HCT116 (cell line): ENCODE measurements at regions not wholly inside any gene's neighbourhood (a gene's known extent, or its start where the extent isn't known, plus 50 kb on each side); places are given as distances from the start of the nearest gene placed in this dataset.
"Not testable (repeated sequence)": the region's sequence is repeated elsewhere in the genome, so short reads cannot be mapped to it uniquely, and the experiment has no call there.

Experiments
- ATF3 ChIP-seq: IDR thresholded peaks from 2 replicates; pipeline ENCODE4 v1.6.1; 2012
- CEBPB ChIP-seq: IDR thresholded peaks from 2 replicates; pipeline ENCODE4 v1.6.1; 2012; ENCODE audit warnings: low read depth
- CTCF ChIP-seq, 3 experiments: fragments of 200-600 bp in 1 of 3; sonication (generic) in 1 of 3; IDR thresholded peaks in 2 of 3; conservative IDR thresholded peaks in 1 of 3; 2 replicates each; pipeline ENCODE4 v1.5.1; 2012 to 2017; ENCODE audit warnings: low read depth in 2 of 3, low read length in 2 of 3, antibody characterized with exemption in 1 of 3, borderline replicate concordance in 1 of 3, control low read depth in 1 of 3, mild to moderate bottlenecking in 1 of 3, mixed read lengths in 1 of 3, mixed run types in 1 of 3, moderate library complexity in 1 of 3; ENCODE audit not compliant: insufficient read depth in 1 of 3
- ELF1 ChIP-seq: IDR thresholded peaks from 2 replicates; pipeline ENCODE4 v1.6.1; 2012; ENCODE audit warnings: low read depth, borderline replicate concordance
- EZH2 ChIP-seq: fragments of 200-600 bp; sonication (generic); IDR thresholded peaks from 2 replicates; pipeline ENCODE4 v1.6.1; 2017; ENCODE audit warnings: antibody characterized with exemption, mixed run types
- MAX ChIP-seq: IDR thresholded peaks from 2 replicates; pipeline ENCODE4 v1.6.1; 2012
- POLR2A ChIP-seq: IDR thresholded peaks from 2 replicates; pipeline ENCODE4 v1.7.0; 2011; ENCODE audit warnings: borderline replicate concordance; ENCODE audit not compliant: insufficient read depth, insufficient read length; ENCODE audit errors: extremely low read depth
- RAD21 ChIP-seq: IDR thresholded peaks from 2 replicates; pipeline ENCODE4 v1.6.1; 2012; ENCODE audit warnings: low read depth, mild to moderate bottlenecking
- REST ChIP-seq: IDR thresholded peaks from 2 replicates; pipeline ENCODE4 v1.6.1; 2012; ENCODE audit warnings: low read depth
- SIN3A ChIP-seq: IDR thresholded peaks from 2 replicates; pipeline ENCODE4 v1.6.1; 2012; ENCODE audit warnings: low read depth
- SRF ChIP-seq: IDR thresholded peaks from 2 replicates; pipeline ENCODE4 v1.6.1; 2012; ENCODE audit warnings: low read depth
- YY1 ChIP-seq: IDR thresholded peaks from 2 replicates; pipeline ENCODE4 v1.6.1; 2011; ENCODE audit warnings: low read length, low read depth, moderate library complexity, mild to moderate bottlenecking; ENCODE audit not compliant: insufficient replicate concordance; ENCODE audit errors: extremely low read depth
- ZBTB33 ChIP-seq: IDR thresholded peaks from 2 replicates; pipeline ENCODE4 v1.6.1; 2011; ENCODE audit warnings: mild to moderate bottlenecking, low read length, moderate library complexity; ENCODE audit not compliant: insufficient replicate concordance; ENCODE audit errors: extremely low read depth

GRCh38 chr17:26940587-26940986 is 353.3 kb upstream of the WSB1 start:
- TF ChIP-seq CEBPB; CTCF (IDR thresholded peaks at IDR 0.05 in 2 of 3, conservative IDR thresholded peaks at IDR 0.05 in 1 of 3; ENCODE audit: borderline replicate concordance in 1 of 3, insufficient read depth in 1 of 3, low read depth in 2 of 3, low read length in 2 of 3); YY1; EZH2; REST; ELF1; POLR2A; RAD21; ZBTB33; SIN3A; ATF3; SRF; MAX: not testable (repeated sequence)
